IMR-90 (cell line): ENCODE measurements at regions not wholly inside any gene's neighbourhood (a gene's known extent, or its start where the extent isn't known, plus 50 kb on each side); places are given as distances from the start of the nearest gene placed in this dataset.
"Not testable (repeated sequence)": the region's sequence is repeated elsewhere in the genome, so short reads cannot be mapped to it uniquely, and the experiment has no call there.

ENCODE experiments used
- ATAC-seq: fragments of 200-7000 bp; cut with Tn5 transposase; 2 replicates; pipeline ENCODE4 v1.9.1; 2020; ENCODE audit warnings: low read depth, mild to moderate bottlenecking, moderate library complexity
- BruUV-seq: library from RNA; stranded (reverse); fragments of 400-500 nt; replicated peaks from 2 replicates; lab custom pipeline; 2021; lab: Mats Ljungman, UMichigan
- CTCF ChIA-PET: fragments of 300-600 bp; formaldehyde crosslinking; extraction: SDS; loops from one replicate; lab custom pipeline; 2021; ENCODE audit warnings: antibody characterized with exemption; lab: Yijun Ruan, JAX
- POLR2A ChIA-PET: fragments of 300-600 bp; sonication (Branson Sonifier 250); formaldehyde crosslinking; loops from one replicate; lab custom pipeline; 2022; ENCODE audit warnings: antibody characterized with exemption; ENCODE audit not compliant: unreplicated experiment; lab: Charles Lee
- DNase-seq: peaks from one replicate; pipeline ENCODE4 v3.0.0; 2013
- H2AFZ ChIP-seq: replicated peaks from 2 replicates; pipeline ENCODE3; 2013; ENCODE audit warnings: low read length, mild to moderate bottlenecking; ENCODE audit not compliant: poor library complexity
- H2AK5ac ChIP-seq: 2 replicates; pipeline ENCODE4 v1.6.1; 2013; ENCODE audit warnings: low read depth, low read length, inconsistent platforms
- H2AK9ac ChIP-seq: replicated peaks from 2 replicates; pipeline ENCODE3; 2013; ENCODE audit warnings: mild to moderate bottlenecking, low read depth, low read length, moderate library complexity; ENCODE audit not compliant: poor library complexity
- H2BK120ac ChIP-seq: 2 replicates; pipeline ENCODE4 v1.6.1; 2013; ENCODE audit warnings: low read depth, low read length, inconsistent platforms
- H2BK15ac ChIP-seq: 3 replicates; pipeline ENCODE4 v1.6.1; 2013; ENCODE audit warnings: low read depth, low read length, inconsistent platforms
- H2BK20ac ChIP-seq: 2 replicates; pipeline ENCODE4 v1.6.1; 2013; ENCODE audit warnings: low read depth, mild to moderate bottlenecking, inconsistent platforms, low read length, moderate library complexity
- H2BK5ac ChIP-seq: 2 replicates; pipeline ENCODE4 v1.6.1; 2013; ENCODE audit warnings: mild to moderate bottlenecking, low read depth, low read length, inconsistent platforms; ENCODE audit not compliant: poor library complexity, severe bottlenecking
- H3K14ac ChIP-seq: replicated peaks from 2 replicates; pipeline ENCODE4 v1.6.1; 2013; ENCODE audit warnings: low read depth, low read length, inconsistent platforms
- H3K18ac ChIP-seq: 2 replicates; pipeline ENCODE4 v1.6.1; 2013; ENCODE audit warnings: low read depth, low read length, control low read depth
- H3K23ac ChIP-seq: 2 replicates; pipeline ENCODE4 v1.6.1; 2013; ENCODE audit warnings: low read depth, low read length, inconsistent platforms
- H3K27ac ChIP-seq: 2 replicates; pipeline ENCODE4 v1.5.1; 2013; ENCODE audit warnings: mild to moderate bottlenecking, control low read depth, low read length; ENCODE audit not compliant: insufficient read depth
- H3K27me3 ChIP-seq: 2 replicates; pipeline ENCODE4 v1.6.1; 2013; ENCODE audit warnings: low read length; ENCODE audit not compliant: control insufficient read depth, insufficient read depth
- H3K36me3 ChIP-seq: 2 replicates; pipeline ENCODE4 v1.6.1; 2013; ENCODE audit warnings: low read length, mixed read lengths; ENCODE audit not compliant: control insufficient read depth, insufficient read depth
- H3K4ac ChIP-seq: 2 replicates; pipeline ENCODE4 v1.6.1; 2013; ENCODE audit warnings: low read depth, low read length, inconsistent platforms
- H3K4me1 ChIP-seq: 2 replicates; pipeline ENCODE4 v1.6.1; 2013; ENCODE audit warnings: low read length, mixed read lengths; ENCODE audit not compliant: control insufficient read depth, insufficient read depth
- H3K4me2 ChIP-seq: 2 replicates; pipeline ENCODE4 v1.6.1; 2013; ENCODE audit warnings: low read depth, mild to moderate bottlenecking, control low read depth, low read length, moderate library complexity
- H3K4me3 ChIP-seq: 2 replicates; pipeline ENCODE4 v1.5.1; 2013; ENCODE audit warnings: low read depth, mild to moderate bottlenecking, control low read depth, low read length, moderate library complexity; ENCODE audit not compliant: insufficient read depth
- H3K56ac ChIP-seq: 2 replicates; pipeline ENCODE4 v1.6.1; 2013; ENCODE audit warnings: low read length, inconsistent platforms; ENCODE audit not compliant: insufficient read depth; ENCODE audit errors: extremely low read depth
- H3K79me1 ChIP-seq, 2 experiments: 2 replicates each; pipeline ENCODE4 v1.6.1; 2013; ENCODE audit warnings: low read length in 2 of 2, inconsistent platforms in 1 of 2, low read depth in 1 of 2
- H3K9ac ChIP-seq: 2 replicates; pipeline ENCODE4 v1.6.1; 2013; ENCODE audit warnings: low read depth, low read length, control low read depth
- H3K9me1 ChIP-seq: 2 replicates; pipeline ENCODE4 v1.6.1; 2013; ENCODE audit warnings: low read length, inconsistent platforms; ENCODE audit not compliant: insufficient read depth
- H3K9me3 ChIP-seq: 2 replicates; pipeline ENCODE4 v1.6.1; 2013; ENCODE audit warnings: low read length; ENCODE audit not compliant: control insufficient read depth, insufficient read depth
- H4K20me1 ChIP-seq: 2 replicates; pipeline ENCODE4 v1.6.1; 2013; ENCODE audit warnings: low read length, inconsistent platforms; ENCODE audit not compliant: insufficient read depth
- H4K5ac ChIP-seq: 2 replicates; pipeline ENCODE4 v1.6.1; 2013; ENCODE audit warnings: mild to moderate bottlenecking, low read depth, low read length, control low read depth
- H4K8ac ChIP-seq, 2 experiments: 2 replicates each; pipeline ENCODE4 v1.6.1; 2013; ENCODE audit warnings: low read depth in 2 of 2, low read length in 2 of 2, control low read depth in 1 of 2, inconsistent platforms in 1 of 2
- H4K91ac ChIP-seq: 2 replicates; pipeline ENCODE4 v1.6.1; 2013; ENCODE audit warnings: low read depth, low read length, inconsistent platforms; ENCODE audit not compliant: insufficient read depth
- WGBS, 2 experiments: methylation state at CpG; one replicate each; pipeline versions ENCODE4 v1.1.5 to v1.1.7; 2013; ENCODE audit warnings: missing lambda C conversion rate in 2 of 2; ENCODE audit not compliant: insufficient read length in 1 of 2; ENCODE audit errors: extremely low coverage in 2 of 2; 5-methylcytosine and 5-hydroxymethylcytosine counted together
- dilution Hi-C: fragments of 300-500 bp; cut with HindIII; formaldehyde crosslinking; loops from one replicate; pipeline ENCODE4 v1.14.3; 2018; ENCODE audit warnings: low sequenced_read_pairs; ENCODE audit not compliant: unreplicated experiment
- in situ Hi-C: fragments of 300-500 bp; cut with MboI; formaldehyde crosslinking; loops from 3 replicates; pipeline ENCODE4 v1.14.3; 2019; ENCODE audit warnings: low sequenced_read_pairs, inconsistent platforms, mixed read lengths
- intact Hi-C: fragments of 100-400 bp; cut with micrococcal nuclease; formaldehyde crosslinking; loops from 2 replicates; pipeline ENCODE4 v1.10.0; 2022

GRCh38 chr2:9730523-9730922 is 99.7 kb upstream of the YWHAQ start:
- H3K4me1 ChIP-seq, H2BK20ac ChIP-seq, H3K27ac ChIP-seq, H4K91ac ChIP-seq, H2AFZ ChIP-seq, H4K5ac ChIP-seq, H3K9me3 ChIP-seq, POLR2A ChIA-PET, H2BK15ac ChIP-seq, H3K4ac ChIP-seq, H3K18ac ChIP-seq, intact Hi-C loops, H2AK9ac ChIP-seq, ATAC-seq, dilution Hi-C loops, BruUV-seq, DNase-seq, H3K4me3 ChIP-seq, H3K23ac ChIP-seq, H3K9ac ChIP-seq, H2AK5ac ChIP-seq, H3K36me3 ChIP-seq, H3K9me1 ChIP-seq, H3K14ac ChIP-seq, H2BK5ac ChIP-seq, H3K4me2 ChIP-seq, in situ Hi-C loops, H3K56ac ChIP-seq, H3K79me1 ChIP-seq, H4K8ac ChIP-seq, CTCF ChIA-PET, H2BK120ac ChIP-seq, H4K20me1 ChIP-seq: not testable (repeated sequence)
- peaks cover 13% of the 10 kb centered on the region for H3K27me3 ChIP-seq
- WGBS, 2 experiments, result no CpG with 5 or more reads among the region's 4 CpGs
